ENCODE measurements at regions not wholly inside any gene's neighbourhood (a gene's known extent, or its start where the extent isn't known, plus 50 kb on each side); places are given as distances from the start of the nearest gene placed in this dataset.
A peak's percentile ranks its signal among the peaks of the same experiment; 100 is the strongest.

- DNase-seq (ENCODE audit: low spot score), result no peak
Observed at GRCh38 chr9:28741459-28741858, 1168.2 kb upstream of the C9orf72 start.

GRCh38 chr9:28747351-28747985 lies 1174.2 kb upstream of the C9orf72 start:
- no peak for DNase-seq (ENCODE audit: low spot score)

GRCh38 chr9:28750136-28750535 lies 1176.9 kb upstream of the C9orf72 start:
- DNase-seq (ENCODE audit: low spot score), result no peak

GRCh38 chr9:28758341-28758740 lies 1185.1 kb upstream of the C9orf72 start:
- peak; percentile 8 for DNase-seq (ENCODE audit: low spot score)

GRCh38 chr9:28758971-28759370 lies 1185.7 kb upstream of the C9orf72 start:
- no peak for DNase-seq (ENCODE audit: low spot score)

GRCh38 chr9:28762167-28762566 lies 1188.9 kb upstream of the C9orf72 start:
- DNase-seq (ENCODE audit: low spot score), result no peak

GRCh38 chr9:28764532-28764931 lies 1191.3 kb upstream of the C9orf72 start:
- no peak for DNase-seq (ENCODE audit: low spot score)

GRCh38 chr9:28770226-28770625 lies 1196.9 kb upstream of the C9orf72 start:
- no peak for DNase-seq (ENCODE audit: low spot score)

- no peak for DNase-seq (ENCODE audit: low spot score)
Observed at GRCh38 chr9:28770827-28771226, 1197.5 kb upstream of the C9orf72 start.

- peak; percentile 30 for DNase-seq (ENCODE audit: low spot score)
Observed at GRCh38 chr9:28774433-28775235, 1201.4 kb upstream of the C9orf72 start.

GRCh38 chr9:28779243-28779642 lies 1206.0 kb upstream of the C9orf72 start:
- DNase-seq (ENCODE audit: low spot score), result no peak

- no peak for DNase-seq (ENCODE audit: low spot score)
Observed at GRCh38 chr9:28781481-28781880, 1208.2 kb upstream of the C9orf72 start.

- DNase-seq (ENCODE audit: low spot score), result no peak
Observed at GRCh38 chr9:28782630-28783029, 1209.3 kb upstream of the C9orf72 start.

- no peak for DNase-seq (ENCODE audit: low spot score)
Observed at GRCh38 chr9:28792716-28793115, 1219.4 kb upstream of the C9orf72 start.

- no peak for DNase-seq (ENCODE audit: low spot score)
Observed at GRCh38 chr9:28799876-28800275, 1226.6 kb upstream of the C9orf72 start.

GRCh38 chr9:28801144-28801799 lies 1228.0 kb upstream of the C9orf72 start:
- DNase-seq (ENCODE audit: low spot score), result no peak

GRCh38 chr9:28805197-28805596 lies 1231.9 kb upstream of the C9orf72 start:
- DNase-seq (ENCODE audit: low spot score), result no peak

GRCh38 chr9:28808042-28808441 lies 1234.8 kb upstream of the C9orf72 start:
- peak; percentile 61 for DNase-seq (ENCODE audit: low spot score)

GRCh38 chr9:28810388-28811075 lies 1237.3 kb upstream of the C9orf72 start:
- DNase-seq (ENCODE audit: low spot score), result no peak

- peak; percentile 16 for DNase-seq (ENCODE audit: low spot score)
Observed at GRCh38 chr9:28820741-28821140, 1247.5 kb upstream of the C9orf72 start.

- DNase-seq (ENCODE audit: low spot score), result no peak
Observed at GRCh38 chr9:28821240-28821639, 1248.0 kb upstream of the C9orf72 start.

- no peak for DNase-seq (ENCODE audit: low spot score)
Observed at GRCh38 chr9:28824432-28824963, 1251.2 kb upstream of the C9orf72 start.
